Fibroblast of lung (primary cell): ENCODE measurements at regions not wholly inside any gene's neighbourhood (a gene's known extent, or its start where the extent isn't known, plus 50 kb on each side); places are given as distances from the start of the nearest gene placed in this dataset.
"Not testable (repeated sequence)": the region's sequence is repeated elsewhere in the genome, so short reads cannot be mapped to it uniquely, and the experiment has no call there.

Source experiments
- DNase-seq, 2 donors: peaks; one replicate each; pipeline versions ENCODE4 v3.0.0 to v3.0.0-alpha.2; 2010; ENCODE audit warnings: low read depth in 2 of 2
- H2AFZ ChIP-seq: 2 replicates; pipeline ENCODE4 v1.5.1; 2012; ENCODE audit warnings: low read length, control low read depth, inconsistent platforms
- H3K27ac ChIP-seq: 2 replicates; pipeline ENCODE4 v1.5.1; 2011; ENCODE audit warnings: low read length, control low read depth; ENCODE audit not compliant: insufficient read depth
- H3K27me3 ChIP-seq: 2 replicates; pipeline ENCODE4 v1.5.1; 2011; ENCODE audit warnings: mild to moderate bottlenecking, low read length; ENCODE audit not compliant: control insufficient read depth, insufficient read depth
- H3K36me3 ChIP-seq: 2 replicates; pipeline ENCODE4 v1.5.1; 2011; ENCODE audit warnings: low read length; ENCODE audit not compliant: control insufficient read depth, insufficient read depth
- H3K4me1 ChIP-seq: 2 replicates; pipeline ENCODE4 v1.5.1; 2011; ENCODE audit warnings: low read length; ENCODE audit not compliant: control insufficient read depth, insufficient read depth; ENCODE audit errors: extremely low read depth
- H3K4me2 ChIP-seq: 2 replicates; pipeline ENCODE4 v1.5.1; 2011; ENCODE audit warnings: low read length, control low read depth; ENCODE audit not compliant: insufficient read depth; ENCODE audit errors: extremely low read depth
- H3K4me3 ChIP-seq, 4 experiments: fragments of 200-600 bp in 1 of 4; sonication (generic) in 1 of 4; replicated peaks in 1 of 4; 2 replicates each; pipeline ENCODE4 v1.5.1; 2011 to 2016; ENCODE audit warnings: low read length in 4 of 4, low read depth in 3 of 4, mild to moderate bottlenecking in 3 of 4, control low read depth in 2 of 4, inconsistent platforms in 1 of 4, mixed read lengths in 1 of 4; ENCODE audit not compliant: insufficient read depth in 1 of 4; ENCODE audit errors: control extremely low read depth in 1 of 4
- H3K79me2 ChIP-seq: 2 replicates; pipeline ENCODE4 v1.5.1; 2012; ENCODE audit warnings: mild to moderate bottlenecking, low read length, inconsistent platforms; ENCODE audit not compliant: control insufficient read depth, insufficient read depth
- H3K9ac ChIP-seq: 2 replicates; pipeline ENCODE4 v1.5.1; 2011; ENCODE audit warnings: mild to moderate bottlenecking, low read length, control low read depth; ENCODE audit not compliant: insufficient read depth
- H3K9me3 ChIP-seq: 2 replicates; pipeline ENCODE4 v1.5.1; 2012; ENCODE audit warnings: low read depth, low read length; ENCODE audit not compliant: control insufficient read depth, insufficient read depth
- H4K20me1 ChIP-seq: 2 replicates; pipeline ENCODE4 v1.5.1; 2011; ENCODE audit warnings: low read length; ENCODE audit not compliant: control insufficient read depth, insufficient read depth; ENCODE audit errors: extremely low read depth
- EZH2 ChIP-seq: IDR thresholded peaks from 2 replicates; pipeline ENCODE4 v1.5.1; 2012; ENCODE audit warnings: low read length, control low read depth, mild to moderate bottlenecking; ENCODE audit errors: missing control alignments
- TF ChIP-seq, protein P1 (sequence below), 2 donors: IDR thresholded peaks in 1 of 2; conservative IDR thresholded peaks in 1 of 2; 1 replicate in 1 of 2; 2 replicates in 1 of 2; pipeline ENCODE4 v1.5.1; 2011 to 2012; ENCODE audit warnings: low read length in 2 of 2, control low read depth in 1 of 2, inconsistent platforms in 1 of 2, low read depth in 1 of 2, mild to moderate bottlenecking in 1 of 2

- Histone ChIP-seq H3K9me3 (no peaks in the 10 kb centered on the region), H3K9ac (no peak overlapping the region), H2AFZ (no peak overlapping the region), H3K27me3 (no peaks in the 10 kb centered on the region), H3K79me2 (no peaks in the 10 kb centered on the region), H3K4me1 (peaks cover 9% of the 10 kb centered on the region), H3K4me2 (no peak overlapping the region), H3K4me3 (no peak overlapping the region), H4K20me1 (no peaks in the 10 kb centered on the region), H3K27ac (no peak overlapping the region), H3K36me3 (no peaks in the 10 kb centered on the region)
- DNase-seq, result no peak
- TF ChIP-seq, protein P1, sequence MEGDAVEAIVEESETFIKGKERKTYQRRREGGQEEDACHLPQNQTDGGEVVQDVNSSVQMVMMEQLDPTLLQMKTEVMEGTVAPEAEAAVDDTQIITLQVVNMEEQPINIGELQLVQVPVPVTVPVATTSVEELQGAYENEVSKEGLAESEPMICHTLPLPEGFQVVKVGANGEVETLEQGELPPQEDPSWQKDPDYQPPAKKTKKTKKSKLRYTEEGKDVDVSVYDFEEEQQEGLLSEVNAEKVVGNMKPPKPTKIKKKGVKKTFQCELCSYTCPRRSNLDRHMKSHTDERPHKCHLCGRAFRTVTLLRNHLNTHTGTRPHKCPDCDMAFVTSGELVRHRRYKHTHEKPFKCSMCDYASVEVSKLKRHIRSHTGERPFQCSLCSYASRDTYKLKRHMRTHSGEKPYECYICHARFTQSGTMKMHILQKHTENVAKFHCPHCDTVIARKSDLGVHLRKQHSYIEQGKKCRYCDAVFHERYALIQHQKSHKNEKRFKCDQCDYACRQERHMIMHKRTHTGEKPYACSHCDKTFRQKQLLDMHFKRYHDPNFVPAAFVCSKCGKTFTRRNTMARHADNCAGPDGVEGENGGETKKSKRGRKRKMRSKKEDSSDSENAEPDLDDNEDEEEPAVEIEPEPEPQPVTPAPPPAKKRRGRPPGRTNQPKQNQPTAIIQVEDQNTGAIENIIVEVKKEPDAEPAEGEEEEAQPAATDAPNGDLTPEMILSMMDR (conservative IDR thresholded peaks at IDR 0.05 in 1 of 2, IDR thresholded peaks at IDR 0.05 in 1 of 2; ENCODE audit: low read depth in 1 of 2, low read length in 2 of 2), result no peak
- TF ChIP-seq EZH2, result no peak
Observed at GRCh38 chr3:177364236-177364635, 167.0 kb upstream of the TBL1XR1 start.

DNA sequence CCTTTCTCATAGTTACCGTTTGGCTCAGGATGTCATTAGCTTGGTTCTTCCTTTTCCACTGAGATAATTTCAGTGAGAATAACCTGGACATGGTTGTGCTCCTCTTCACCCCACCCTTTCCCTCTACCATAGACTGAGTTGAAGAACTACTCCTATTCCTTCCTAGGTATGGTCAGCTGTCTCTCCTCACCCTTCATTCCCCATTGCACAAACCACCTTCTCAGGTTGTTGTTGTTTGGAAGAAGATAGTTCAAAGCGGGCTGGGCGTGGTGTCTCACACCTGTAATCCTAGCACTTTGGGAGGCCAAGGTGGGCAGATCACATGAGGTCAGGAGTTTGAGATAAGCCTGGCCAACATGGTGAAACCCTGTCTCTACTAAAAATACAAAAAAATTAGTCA lies 168.0 kb upstream of the TBL1XR1 start:
- not testable (repeated sequence) for H3K4me2 ChIP-seq, H3K36me3 ChIP-seq, H3K27me3 ChIP-seq, H3K79me2 ChIP-seq, H3K4me3 ChIP-seq, H3K4me1 ChIP-seq, DNase-seq, H2AFZ ChIP-seq, H3K9ac ChIP-seq, H4K20me1 ChIP-seq, H3K27ac ChIP-seq, H3K9me3 ChIP-seq

DNA sequence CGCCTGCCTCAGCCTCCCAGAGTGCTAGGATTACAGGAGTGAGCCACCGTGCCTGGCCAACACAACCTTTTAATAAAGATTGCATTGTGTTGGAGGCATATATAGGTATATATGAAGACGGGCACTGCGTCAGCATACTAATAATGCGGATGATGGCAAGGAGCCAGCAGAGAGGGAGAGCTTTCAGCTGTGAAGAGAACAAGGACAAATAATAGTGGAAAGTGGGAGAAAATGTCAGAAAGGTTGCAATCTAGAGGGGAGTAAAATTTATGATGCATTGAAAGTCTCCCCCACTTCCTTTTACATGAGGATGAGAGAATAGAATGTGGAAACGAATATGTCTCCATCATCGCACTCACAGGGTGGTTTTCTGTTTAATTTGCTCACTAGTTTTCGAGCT lies 170.5 kb upstream of the TBL1XR1 start:
- Histone ChIP-seq H3K27me3 (no peaks in the 10 kb centered on the region), H3K27ac (no peak overlapping the region), H3K79me2 (no peaks in the 10 kb centered on the region), H3K9ac (no peak overlapping the region), H3K9me3 (no peaks in the 10 kb centered on the region), H3K4me2 (no peak overlapping the region), H3K4me3 (no peak overlapping the region), H3K4me1 (no peaks in the 10 kb centered on the region), H2AFZ (no peak overlapping the region), H4K20me1 (no peaks in the 10 kb centered on the region), H3K36me3 (no peaks in the 10 kb centered on the region)
- no peak for DNase-seq
- TF ChIP-seq, protein P1 (conservative IDR thresholded peaks at IDR 0.05 in 1 of 2, IDR thresholded peaks at IDR 0.05 in 1 of 2; ENCODE audit: low read depth in 1 of 2, low read length in 2 of 2), result no peak
- TF ChIP-seq EZH2, result no peak
